OCI-LY3 (cell line): ENCODE measurements at regions not wholly inside any gene's neighbourhood (a gene's known extent, or its start where the extent isn't known, plus 50 kb on each side); places are given as distances from the start of the nearest gene placed in this dataset.

Experiments
- CTCF ChIP-seq: fragments of 200-600, 300-600 bp; sonication (generic); IDR thresholded peaks from 2 replicates; pipeline ENCODE4 v1.5.1; 2014; ENCODE audit warnings: antibody characterized with exemption, low read length, low read depth
- EZH2phosphoT487 ChIP-seq: fragments of 200-600 bp; shearing (Covaris generic); IDR thresholded peaks from 2 replicates; pipeline ENCODE4 v1.6.1; 2018; ENCODE audit warnings: antibody characterized with exemption, mixed run types, low read depth

GRCh38 chr9:80378669-80379293 is 807.0 kb downstream of the TLE4 start:
- TF ChIP-seq CTCF = no peak
- no peak for TF ChIP-seq EZH2phosphoT487
